ENCODE measurements at regions not wholly inside any gene's neighbourhood (a gene's known extent, or its start where the extent isn't known, plus 50 kb on each side); places are given as distances from the start of the nearest gene placed in this dataset.

DNA sequence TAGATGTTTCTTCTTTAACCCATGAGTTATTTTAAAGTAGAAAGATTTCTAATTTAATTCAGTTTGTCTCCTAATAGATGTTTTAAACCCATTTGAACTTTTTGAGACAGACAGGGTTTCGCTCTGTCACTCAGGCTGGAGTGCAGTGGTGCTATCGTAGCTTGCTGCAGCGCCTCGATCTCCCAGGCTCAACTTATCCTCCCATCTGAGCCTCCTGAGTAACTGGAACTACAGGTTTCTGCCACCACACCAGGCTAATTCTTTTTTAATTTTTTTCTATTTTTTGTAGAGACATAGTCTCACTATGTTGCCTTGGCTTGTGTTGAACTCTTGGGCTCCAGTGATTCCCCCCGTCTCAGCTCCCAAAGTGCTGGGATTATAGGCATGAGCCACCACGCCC lies 53.0 kb upstream of the RAB18 start:
- no peaks in the 10 kb centered on the region for H4K20me1 ChIP-seq (replicated peaks; ENCODE audit: control insufficient read depth, extremely low read depth, insufficient read depth, low read length)
- TF ChIP-seq EZH2 (IDR thresholded peaks at IDR 0.05; ENCODE audit: borderline replicate concordance, low read depth, low read length, severe bottlenecking): no peak
- no peak for TF ChIP-seq POLR2AphosphoS5 (IDR thresholded peaks at IDR 0.05; ENCODE audit: insufficient read depth, low read depth, low read length)
- no peak for TF ChIP-seq JUN (IDR thresholded peaks at IDR 0.05; ENCODE audit: borderline replicate concordance, insufficient read depth, insufficient read length, low read depth)
- no peak for TF ChIP-seq MYC (IDR thresholded peaks at IDR 0.05; ENCODE audit: low read depth, low read length)
- TF ChIP-seq, protein P1, sequence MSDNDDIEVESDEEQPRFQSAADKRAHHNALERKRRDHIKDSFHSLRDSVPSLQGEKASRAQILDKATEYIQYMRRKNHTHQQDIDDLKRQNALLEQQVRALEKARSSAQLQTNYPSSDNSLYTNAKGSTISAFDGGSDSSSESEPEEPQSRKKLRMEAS (IDR thresholded peaks at IDR 0.05; ENCODE audit: insufficient read depth, insufficient read length): no peak
- no peak for TF ChIP-seq FOS (IDR thresholded peaks at IDR 0.05; ENCODE audit: borderline replicate concordance, insufficient read depth, low read length)
- no peak for TF ChIP-seq GATA2 (IDR thresholded peaks at IDR 0.05; ENCODE audit: insufficient read depth, insufficient read length, low read depth, low read length)
- no peak for TF ChIP-seq POLR2A (IDR thresholded peaks at IDR 0.05; ENCODE audit: low read depth, low read length)
- TF ChIP-seq CTCF (IDR thresholded peaks at IDR 0.05; ENCODE audit: extremely low read depth in 1 of 2, insufficient read depth in 1 of 2, low read depth in 1 of 2, low read length in 2 of 2): no peak
- no peaks in the 10 kb centered on the region for H3K9me3 ChIP-seq (replicated peaks; ENCODE audit: control insufficient read depth, insufficient read depth, low read length)
- H3K9ac ChIP-seq (replicated peaks; ENCODE audit: extremely low read depth, insufficient read depth, low read length): no peak overlapping the region
- no peak overlapping the region for H3K4me2 ChIP-seq (ENCODE audit: insufficient read depth, low read length)
- no peak overlapping the region for H3K4me3 ChIP-seq (replicated peaks in 1 of 3; ENCODE audit: insufficient read depth in 1 of 3, low read depth in 1 of 3, low read length in 3 of 3)
- H3K36me3 ChIP-seq (ENCODE audit: control insufficient read depth in 2 of 2, extremely low read depth in 1 of 2, insufficient read depth in 2 of 2, low read length in 2 of 2): no peaks in the 10 kb centered on the region
- BruUV-seq (replicated peaks): no TSS peak
- H3K27ac ChIP-seq (ENCODE audit: insufficient read depth, low read depth, low read length): no peak overlapping the region
- no peaks in the 10 kb centered on the region for H3K4me1 ChIP-seq (ENCODE audit: control insufficient read depth, extremely low read depth, insufficient read depth, low read length)
- H3K79me2 ChIP-seq (ENCODE audit: control insufficient read depth, insufficient read depth, low read length): no peaks in the 10 kb centered on the region
- dilution Hi-C loops (cut with MboI; ENCODE audit: extremely low pct_ligation_motif_present, low sequenced_read_pairs): no loop called here
- FAIRE-seq (no peak), DNase-seq (ENCODE audit: low read depth, low spot score) (no peak)
- ChIA-PET CTCF (no interaction called here), POLR2A (no interaction called here)
- intact Hi-C loops (cut with micrococcal nuclease): no loop called here
- H3K27me3 ChIP-seq (ENCODE audit: control insufficient read depth in 2 of 2, insufficient read depth in 2 of 2, low read length in 2 of 2): no peaks in the 10 kb centered on the region
- H3K9me1 ChIP-seq (replicated peaks; ENCODE audit: control insufficient read depth, extremely low read depth, insufficient read depth, low read length): no peaks in the 10 kb centered on the region
- H2AFZ ChIP-seq (ENCODE audit: low read depth, low read length): no peak overlapping the region
